Epithelial cell of proximal tubule (primary cell): ENCODE measurements at regions not wholly inside any gene's neighbourhood (a gene's known extent, or its start where the extent isn't known, plus 50 kb on each side); places are given as distances from the start of the nearest gene placed in this dataset.

ENCODE experiments used
- DNase-seq: peaks from one replicate; pipeline ENCODE4 v3.0.0-alpha.2; 2011; ENCODE audit warnings: low read depth
- H3K4me3 ChIP-seq: 2 replicates; pipeline ENCODE4 v1.5.1; 2011; ENCODE audit warnings: low read depth, mild to moderate bottlenecking, low read length
- TF ChIP-seq, protein P1 (sequence below): conservative IDR thresholded peaks from 2 replicates; pipeline ENCODE4 v1.5.1; 2012; ENCODE audit warnings: low read depth, mild to moderate bottlenecking, low read length

DNA sequence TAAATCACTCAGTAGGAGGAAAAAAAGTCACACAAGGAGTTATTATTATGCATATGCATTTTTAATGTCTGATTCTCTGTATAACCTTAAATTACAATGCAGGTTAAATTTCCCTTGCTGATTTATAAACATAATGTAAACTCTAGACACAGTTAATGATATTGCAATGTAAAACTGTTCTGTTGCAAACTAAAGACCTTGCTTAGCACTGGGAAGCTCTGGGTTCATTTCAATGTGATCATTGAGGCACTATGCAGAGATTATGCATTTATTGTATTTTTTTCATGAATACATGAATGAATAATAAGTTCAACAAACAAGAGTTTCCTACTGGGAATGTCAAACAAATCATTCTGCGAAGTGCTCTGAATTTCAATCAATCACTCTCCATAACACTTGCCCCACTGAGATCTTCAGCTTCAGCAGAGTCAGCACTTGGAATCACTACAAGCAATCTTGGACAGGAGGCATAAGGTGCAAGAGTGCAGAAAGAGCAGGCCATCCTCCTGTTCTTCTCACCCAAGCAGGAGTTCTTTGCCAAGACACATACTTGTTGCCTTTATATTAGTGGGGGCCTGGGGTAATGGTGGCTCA lies 232.1 kb downstream of the CSNK1G3 start:
- no peak overlapping the region for H3K4me3 ChIP-seq
- no peak for DNase-seq
- TF ChIP-seq, protein P1, sequence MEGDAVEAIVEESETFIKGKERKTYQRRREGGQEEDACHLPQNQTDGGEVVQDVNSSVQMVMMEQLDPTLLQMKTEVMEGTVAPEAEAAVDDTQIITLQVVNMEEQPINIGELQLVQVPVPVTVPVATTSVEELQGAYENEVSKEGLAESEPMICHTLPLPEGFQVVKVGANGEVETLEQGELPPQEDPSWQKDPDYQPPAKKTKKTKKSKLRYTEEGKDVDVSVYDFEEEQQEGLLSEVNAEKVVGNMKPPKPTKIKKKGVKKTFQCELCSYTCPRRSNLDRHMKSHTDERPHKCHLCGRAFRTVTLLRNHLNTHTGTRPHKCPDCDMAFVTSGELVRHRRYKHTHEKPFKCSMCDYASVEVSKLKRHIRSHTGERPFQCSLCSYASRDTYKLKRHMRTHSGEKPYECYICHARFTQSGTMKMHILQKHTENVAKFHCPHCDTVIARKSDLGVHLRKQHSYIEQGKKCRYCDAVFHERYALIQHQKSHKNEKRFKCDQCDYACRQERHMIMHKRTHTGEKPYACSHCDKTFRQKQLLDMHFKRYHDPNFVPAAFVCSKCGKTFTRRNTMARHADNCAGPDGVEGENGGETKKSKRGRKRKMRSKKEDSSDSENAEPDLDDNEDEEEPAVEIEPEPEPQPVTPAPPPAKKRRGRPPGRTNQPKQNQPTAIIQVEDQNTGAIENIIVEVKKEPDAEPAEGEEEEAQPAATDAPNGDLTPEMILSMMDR: no peak

DNA sequence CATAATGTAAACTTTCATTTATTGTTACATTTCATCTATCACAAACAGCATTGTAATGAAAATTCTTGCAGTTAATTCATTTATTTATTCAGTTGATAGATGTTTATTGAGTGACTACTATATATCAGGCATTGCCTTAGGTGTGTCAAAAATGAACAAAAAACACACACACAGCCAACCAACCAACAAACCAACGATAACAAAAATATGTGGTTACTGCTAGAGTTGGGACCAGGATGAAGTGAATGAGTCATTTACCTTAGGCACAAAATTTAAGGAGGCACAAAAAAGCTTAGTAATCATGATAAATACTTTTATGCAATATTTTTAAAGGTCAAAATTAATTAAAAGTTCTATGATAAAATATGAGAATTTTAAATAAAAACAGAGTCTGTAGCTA lies 223.4 kb downstream of the CSNK1G3 start:
- no peak for DNase-seq
- TF ChIP-seq, protein P1: no peak
- no peak overlapping the region for H3K4me3 ChIP-seq

DNA sequence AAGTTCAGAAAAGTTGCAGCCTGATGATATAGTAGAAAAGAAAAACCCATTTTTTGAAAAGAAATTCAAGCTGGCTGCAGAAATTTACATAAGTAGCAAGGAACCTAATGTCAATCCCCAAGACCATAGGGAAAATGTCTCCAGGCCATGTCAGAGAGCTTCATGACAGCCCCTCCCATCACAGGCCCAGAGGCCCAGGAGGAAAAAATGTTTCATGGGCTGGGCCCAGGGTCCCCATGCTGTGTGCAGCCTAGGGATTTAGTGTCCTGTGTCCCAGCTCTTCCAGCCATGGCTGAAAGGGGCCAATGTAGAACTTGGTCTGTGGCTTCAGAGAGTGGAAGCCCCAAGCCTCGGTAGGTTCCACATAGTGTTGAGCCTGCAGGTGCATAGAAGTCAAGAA lies 220.3 kb downstream of the CSNK1G3 start:
- H3K4me3 ChIP-seq: no peak overlapping the region
- DNase-seq: no peak
- TF ChIP-seq, protein P1: no peak

DNA sequence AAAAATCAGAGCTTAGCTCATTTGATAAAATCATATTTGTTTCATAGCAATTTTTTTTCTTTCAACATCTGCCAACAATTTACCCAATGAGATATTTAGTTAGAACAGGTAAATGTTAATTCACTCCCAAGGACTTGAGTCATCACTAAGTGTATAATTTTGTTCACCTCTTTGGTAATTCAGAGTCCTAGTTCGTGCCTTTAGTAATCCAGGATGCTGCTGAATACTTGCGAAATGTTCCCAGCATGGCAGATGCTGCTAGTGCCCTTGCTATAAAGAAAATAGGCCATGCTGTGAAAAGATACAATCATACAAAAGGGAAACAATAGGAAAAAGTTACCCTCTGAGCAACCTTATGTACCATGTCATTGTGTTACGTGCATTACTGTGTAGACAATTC lies 210.5 kb downstream of the CSNK1G3 start:
- H3K4me3 ChIP-seq: no peak overlapping the region
- TF ChIP-seq, protein P1: no peak
- no peak for DNase-seq

DNA sequence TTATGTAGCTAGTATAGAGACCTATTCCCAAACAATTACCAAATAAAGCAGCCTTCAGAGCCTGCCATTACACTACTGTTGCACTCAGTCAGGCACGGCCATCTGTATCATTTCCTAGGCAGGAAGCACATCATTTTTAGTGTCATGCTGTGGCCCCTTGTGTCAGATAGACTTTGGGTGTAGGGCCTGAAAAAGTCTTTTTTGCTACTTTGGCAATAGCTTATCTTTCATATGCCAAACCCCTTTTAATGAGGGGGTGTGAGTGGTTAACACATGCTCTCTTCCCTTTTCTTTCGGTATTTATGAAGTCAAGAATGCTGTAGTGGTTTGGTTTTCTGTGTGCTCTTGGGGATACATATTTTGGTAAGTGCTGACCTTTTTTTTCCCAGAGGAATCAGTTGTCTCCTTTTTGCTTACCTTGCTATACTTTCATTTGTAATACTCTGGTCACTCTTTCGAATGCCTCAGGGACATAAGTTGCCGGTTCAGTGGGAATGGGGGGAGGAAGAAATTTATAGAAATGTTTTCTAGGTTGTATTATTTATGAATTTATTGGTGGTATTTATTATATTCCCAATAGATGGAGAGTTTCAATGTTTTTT lies 209.8 kb downstream of the CSNK1G3 start:
- H3K4me3 ChIP-seq: no peak overlapping the region
- TF ChIP-seq, protein P1: no peak
- DNase-seq: no peak

DNA sequence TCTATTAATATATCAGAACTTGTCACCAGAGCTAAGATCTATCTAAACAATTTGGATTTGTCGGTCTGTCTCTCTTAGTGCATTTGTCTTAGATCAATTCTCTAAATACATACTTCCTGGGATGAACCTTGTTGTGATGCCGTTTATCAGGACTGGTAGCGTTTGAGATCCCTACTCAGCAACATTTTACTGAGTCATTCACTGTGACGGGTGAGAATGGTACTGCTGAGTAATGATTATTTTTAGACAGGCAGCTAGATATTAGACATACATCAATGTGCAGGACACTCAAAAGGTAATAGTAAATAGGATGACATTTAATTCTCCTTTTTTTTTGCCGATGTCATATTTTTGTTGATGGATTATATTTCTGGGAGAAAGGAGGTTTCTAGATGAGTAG lies 209.0 kb downstream of the CSNK1G3 start:
- TF ChIP-seq, protein P1: no peak
- no peak for DNase-seq
- H3K4me3 ChIP-seq: no peak overlapping the region

DNA sequence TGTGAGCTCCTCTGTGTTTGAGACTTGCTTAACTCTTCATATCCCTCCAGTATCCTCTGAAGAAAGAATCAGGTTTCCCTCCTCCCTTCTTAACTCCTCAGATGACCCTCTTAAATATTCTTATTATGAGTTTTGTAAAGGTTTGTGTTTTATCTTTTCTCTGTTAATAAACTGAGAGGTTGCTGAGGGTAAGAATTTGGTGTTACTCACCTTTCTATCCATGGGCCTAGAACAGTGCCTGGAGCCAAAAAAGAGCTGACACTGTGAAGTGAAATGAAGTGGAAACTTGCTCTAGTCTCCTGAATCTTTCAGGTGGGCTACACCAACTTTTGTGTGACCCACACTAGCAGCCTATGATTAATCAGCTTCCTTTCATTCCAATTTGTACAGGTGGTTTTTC lies 208.4 kb downstream of the CSNK1G3 start:
- TF ChIP-seq, protein P1: no peak
- H3K4me3 ChIP-seq: no peak overlapping the region
- DNase-seq: no peak
